ENCODE measurements at regions not wholly inside any gene's neighbourhood (a gene's known extent, or its start where the extent isn't known, plus 50 kb on each side); places are given as distances from the start of the nearest gene placed in this dataset.

DNA sequence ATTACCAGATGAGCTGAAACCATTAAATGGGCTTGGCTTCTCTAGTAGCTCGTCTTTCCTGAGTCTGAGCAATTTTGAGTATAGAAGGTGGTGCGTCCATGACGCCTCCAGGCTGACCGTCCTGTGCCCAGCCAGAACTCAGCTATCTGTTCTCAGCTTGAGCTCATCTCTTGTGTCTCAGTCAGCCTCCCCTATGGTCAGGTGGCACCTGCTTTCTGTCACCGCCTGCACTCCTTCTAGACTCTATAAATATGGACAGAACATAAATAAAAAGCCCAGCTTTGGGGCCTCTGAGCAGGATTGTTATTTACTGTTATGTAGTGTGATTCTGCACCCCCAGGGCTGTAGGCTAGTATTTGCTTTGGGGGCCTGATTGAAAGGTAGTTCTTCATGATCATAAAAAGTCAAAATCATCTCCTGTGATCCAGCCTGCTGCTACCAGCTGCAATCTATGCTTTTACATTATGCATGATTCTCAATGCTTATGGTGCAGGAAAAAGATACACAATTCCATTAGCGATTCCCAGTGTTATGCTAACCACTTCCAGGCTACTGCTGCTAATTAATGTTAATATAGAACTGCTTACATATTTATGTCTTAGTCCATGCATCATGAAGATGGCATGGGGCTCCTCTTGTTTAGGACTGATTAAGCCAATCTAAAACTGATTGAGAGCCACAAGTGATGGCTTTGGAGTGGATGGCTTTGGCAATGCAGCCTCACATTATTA, 72.5 kb upstream of the TMTC4 start:
- H3K27ac ChIP-seq (ENCODE audit: low read depth, low read length): no peak overlapping the region
- TF ChIP-seq SRF (IDR thresholded peaks at IDR 0.05; ENCODE audit: low read depth, low read length) (no peak), CEBPB (IDR thresholded peaks at IDR 0.05; ENCODE audit: low read depth, low read length) (no peak), SIRT6 (IDR thresholded peaks at IDR 0.05; ENCODE audit: low read length) (no peak), JUND (IDR thresholded peaks at IDR 0.05; ENCODE audit: low read length) (no peak), HDAC6 (IDR thresholded peaks at IDR 0.05; ENCODE audit: low read depth, low read length) (no peak), POLR2AphosphoS5 (IDR thresholded peaks at IDR 0.05; ENCODE audit: low read depth, low read length) (no peak), GABPA (IDR thresholded peaks at IDR 0.05; ENCODE audit: borderline replicate concordance, insufficient read depth, low read length) (no peak), SUZ12 (IDR thresholded peaks at IDR 0.05; ENCODE audit: low read length) (no peak), KDM5A (IDR thresholded peaks at IDR 0.05; ENCODE audit: low read length) (no peak)
- TF ChIP-seq, protein P1, sequence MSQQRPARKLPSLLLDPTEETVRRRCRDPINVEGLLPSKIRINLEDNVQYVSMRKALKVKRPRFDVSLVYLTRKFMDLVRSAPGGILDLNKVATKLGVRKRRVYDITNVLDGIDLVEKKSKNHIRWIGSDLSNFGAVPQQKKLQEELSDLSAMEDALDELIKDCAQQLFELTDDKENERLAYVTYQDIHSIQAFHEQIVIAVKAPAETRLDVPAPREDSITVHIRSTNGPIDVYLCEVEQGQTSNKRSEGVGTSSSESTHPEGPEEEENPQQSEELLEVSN (IDR thresholded peaks at IDR 0.05): no peak
- TF ChIP-seq, protein P2, sequence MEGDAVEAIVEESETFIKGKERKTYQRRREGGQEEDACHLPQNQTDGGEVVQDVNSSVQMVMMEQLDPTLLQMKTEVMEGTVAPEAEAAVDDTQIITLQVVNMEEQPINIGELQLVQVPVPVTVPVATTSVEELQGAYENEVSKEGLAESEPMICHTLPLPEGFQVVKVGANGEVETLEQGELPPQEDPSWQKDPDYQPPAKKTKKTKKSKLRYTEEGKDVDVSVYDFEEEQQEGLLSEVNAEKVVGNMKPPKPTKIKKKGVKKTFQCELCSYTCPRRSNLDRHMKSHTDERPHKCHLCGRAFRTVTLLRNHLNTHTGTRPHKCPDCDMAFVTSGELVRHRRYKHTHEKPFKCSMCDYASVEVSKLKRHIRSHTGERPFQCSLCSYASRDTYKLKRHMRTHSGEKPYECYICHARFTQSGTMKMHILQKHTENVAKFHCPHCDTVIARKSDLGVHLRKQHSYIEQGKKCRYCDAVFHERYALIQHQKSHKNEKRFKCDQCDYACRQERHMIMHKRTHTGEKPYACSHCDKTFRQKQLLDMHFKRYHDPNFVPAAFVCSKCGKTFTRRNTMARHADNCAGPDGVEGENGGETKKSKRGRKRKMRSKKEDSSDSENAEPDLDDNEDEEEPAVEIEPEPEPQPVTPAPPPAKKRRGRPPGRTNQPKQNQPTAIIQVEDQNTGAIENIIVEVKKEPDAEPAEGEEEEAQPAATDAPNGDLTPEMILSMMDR (IDR thresholded peaks at IDR 0.05; ENCODE audit: control extremely low read depth in 1 of 3, insufficient read depth in 1 of 3, low read depth in 1 of 3, low read length in 3 of 3): no peak
- no peaks in the 10 kb centered on the region for H3K23me2 ChIP-seq (ENCODE audit: low read depth, low read length)
- H3K36me3 ChIP-seq (ENCODE audit: control insufficient read depth in 2 of 4, insufficient read depth in 4 of 4, low read length in 3 of 4): no peaks in the 10 kb centered on the region
- no peak overlapping the region for H4K8ac ChIP-seq (ENCODE audit: extremely low read depth, insufficient read depth, low read length)
- no peaks in the 10 kb centered on the region for H3K27me3 ChIP-seq (replicated peaks in 1 of 4; ENCODE audit: control insufficient read depth in 3 of 4, extremely low read depth in 1 of 4, insufficient read depth in 3 of 4, low read length in 3 of 4)
- CTCF ChIA-PET (ENCODE audit: partially characterized antibody): no interaction called here
- H3K9me3 ChIP-seq (ENCODE audit: insufficient read depth in 2 of 2, low read depth in 1 of 2, low read length in 1 of 2): no peaks in the 10 kb centered on the region
- no peak overlapping the region for H4K5ac ChIP-seq (ENCODE audit: insufficient read length, low read depth, low read length)
- H3K9ac ChIP-seq (replicated peaks in 1 of 4; ENCODE audit: extremely low read depth in 1 of 4, low read depth in 3 of 4, low read length in 3 of 4): no peak overlapping the region
- H2BK15ac ChIP-seq (ENCODE audit: low read length): no peak overlapping the region
- no peak overlapping the region for H2BK5ac ChIP-seq (ENCODE audit: low read depth, low read length)
- H3K79me1 ChIP-seq (ENCODE audit: low read depth, low read length): no peaks in the 10 kb centered on the region
- POLR2A ChIA-PET (ENCODE audit: partially characterized antibody): no interaction called here
- no peak overlapping the region for H3K4me3 ChIP-seq (ENCODE audit: extremely low read depth in 1 of 4, insufficient read depth in 2 of 4, low read depth in 3 of 4, low read length in 4 of 4)
- H3K4me1 ChIP-seq (replicated peaks in 1 of 4; ENCODE audit: control insufficient read depth in 3 of 4, insufficient read depth in 4 of 4, low read length in 3 of 4): no peaks in the 10 kb centered on the region
- no peaks in the 10 kb centered on the region for H3K79me2 ChIP-seq (ENCODE audit: control insufficient read depth in 1 of 2, insufficient read depth in 2 of 2, low read length in 2 of 2)
- H2BK20ac ChIP-seq (ENCODE audit: low read length): no peak overlapping the region
- H4K91ac ChIP-seq (replicated peaks; ENCODE audit: insufficient read length, low read length): no peak overlapping the region
- H2AFZ ChIP-seq (ENCODE audit: low read length): no peak overlapping the region
- no peak overlapping the region for H2BK120ac ChIP-seq (replicated peaks; ENCODE audit: low read depth, low read length)
- H3K23ac ChIP-seq (ENCODE audit: insufficient read length): no peak overlapping the region
- DNase-seq (ENCODE audit: low read depth in 1 of 2, low spot score in 2 of 2): no peak
- no peak overlapping the region for H3K4ac ChIP-seq (replicated peaks; ENCODE audit: insufficient read length, low read depth, low read length)
- no peak overlapping the region for H3K14ac ChIP-seq (ENCODE audit: insufficient read length)
- no peak overlapping the region for H3K18ac ChIP-seq (ENCODE audit: extremely low read depth, low read length)
- WGBS, 2 experiments (ENCODE audit: extremely low coverage in 1 of 2, insufficient coverage in 1 of 2, insufficient read length in 1 of 2, insufficient replicate concordance in 2 of 2, low coverage in 1 of 2, low lambda C conversion rate in 2 of 2, missing lambda C conversion rate in 1 of 2): 95% methylated on average over 6 of the region's 6 CpGs; no CpG with 5 or more reads in 1 of the 2 experiments
- H4K20me1 ChIP-seq (replicated peaks in 1 of 2; ENCODE audit: control insufficient read depth in 1 of 2, insufficient read depth in 2 of 2, low read length in 2 of 2): no peaks in the 10 kb centered on the region
- H2AK5ac ChIP-seq (ENCODE audit: low read depth, low read length): no peak overlapping the region
- H3K4me2 ChIP-seq (ENCODE audit: insufficient read depth in 1 of 2, low read depth in 2 of 2, low read length in 2 of 2): no peak overlapping the region
- FAIRE-seq: no peak
- H3K56ac ChIP-seq (replicated peaks; ENCODE audit: insufficient read length, low read depth, low read length): no peak overlapping the region
- H2BK12ac ChIP-seq (ENCODE audit: low read depth, low read length): no peak overlapping the region
